ENCODE measurements at regions not wholly inside any gene's neighbourhood (a gene's known extent, or its start where the extent isn't known, plus 50 kb on each side); places are given as distances from the start of the nearest gene placed in this dataset.
"Not testable (repeated sequence)": the region's sequence is repeated elsewhere in the genome, so short reads cannot be mapped to it uniquely, and the experiment has no call there.

DNA sequence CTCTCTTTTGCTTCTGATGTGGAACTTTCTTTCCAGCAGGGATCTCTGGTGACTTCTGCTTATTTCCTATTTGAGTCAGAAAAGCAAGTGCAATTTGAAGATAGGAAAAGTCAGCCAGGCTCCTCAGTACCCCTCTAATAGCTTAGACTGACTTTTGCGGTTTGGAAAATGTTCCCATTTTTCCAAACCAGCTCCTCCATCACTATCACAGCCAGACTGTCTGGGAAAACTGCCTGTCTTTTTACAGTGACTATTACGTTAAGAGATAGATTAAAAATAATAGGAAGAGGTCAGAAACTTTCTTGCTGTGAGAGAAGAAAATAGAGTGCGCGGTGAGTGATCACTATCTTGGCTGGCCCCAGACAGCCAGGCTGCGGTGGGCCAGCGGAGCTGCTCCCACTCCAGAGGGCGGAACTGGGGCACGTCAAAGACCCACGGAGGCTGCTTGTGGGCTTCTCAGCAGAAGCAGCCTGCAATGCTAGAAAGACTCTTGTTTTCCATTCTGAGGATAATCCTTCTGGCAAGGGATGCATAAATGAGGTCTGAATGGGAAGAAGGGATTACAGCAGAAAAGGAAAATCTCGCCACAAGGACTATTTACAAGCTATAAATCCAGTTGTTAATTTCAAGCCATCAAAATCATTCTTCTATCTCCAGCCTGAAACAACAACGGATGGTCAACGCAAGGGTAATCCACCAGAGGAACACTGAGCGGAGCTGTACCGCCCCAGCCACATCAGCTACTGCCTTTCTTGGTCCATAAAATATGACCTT is 151.0 kb upstream of the MSX2 start:
- DNase-seq (ENCODE audit: low read depth in 1 of 2, low spot score in 1 of 2): no peak

DNA sequence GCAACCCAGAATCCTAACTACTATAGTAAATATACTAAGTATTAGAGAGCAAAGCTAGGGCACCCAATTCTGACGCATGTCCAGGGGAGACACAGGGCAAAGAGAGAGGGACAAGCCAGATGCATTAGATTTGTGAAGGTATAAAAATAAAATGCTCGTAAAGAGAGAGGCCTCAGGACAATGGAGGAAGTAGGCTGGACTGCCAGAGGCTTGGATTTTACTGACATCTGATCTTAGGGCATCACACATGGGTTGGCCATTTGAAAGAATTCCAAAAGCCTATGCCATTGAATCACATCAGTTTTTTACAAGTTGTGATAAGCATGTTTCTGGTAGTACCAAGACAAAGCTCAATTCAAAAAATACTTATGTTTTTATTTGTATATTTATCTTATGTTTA is 149.3 kb upstream of the MSX2 start:
- DNase-seq (ENCODE audit: low read depth in 1 of 2, low spot score in 1 of 2): no peak

DNA sequence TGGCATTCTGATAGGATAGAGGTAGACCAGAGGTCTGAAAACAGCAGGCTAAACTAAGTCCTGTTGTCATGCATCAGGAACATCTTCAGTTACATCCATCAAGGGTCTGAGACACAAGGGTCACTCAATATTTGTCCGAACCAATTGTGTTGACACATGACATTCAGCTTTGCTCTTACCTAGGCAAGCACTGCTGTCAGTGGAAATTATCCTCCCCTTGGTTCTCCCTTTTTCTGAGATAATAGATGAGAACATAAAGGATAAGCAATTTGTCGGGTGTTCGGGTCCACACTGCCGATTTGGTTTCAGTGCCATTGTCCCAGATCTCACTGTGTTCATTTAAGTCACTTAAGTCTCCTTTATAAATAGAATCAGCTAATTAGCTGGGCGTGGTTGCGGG is 148.3 kb upstream of the MSX2 start:
- DNase-seq (ENCODE audit: low read depth in 1 of 2, low spot score in 1 of 2): no peak

DNA sequence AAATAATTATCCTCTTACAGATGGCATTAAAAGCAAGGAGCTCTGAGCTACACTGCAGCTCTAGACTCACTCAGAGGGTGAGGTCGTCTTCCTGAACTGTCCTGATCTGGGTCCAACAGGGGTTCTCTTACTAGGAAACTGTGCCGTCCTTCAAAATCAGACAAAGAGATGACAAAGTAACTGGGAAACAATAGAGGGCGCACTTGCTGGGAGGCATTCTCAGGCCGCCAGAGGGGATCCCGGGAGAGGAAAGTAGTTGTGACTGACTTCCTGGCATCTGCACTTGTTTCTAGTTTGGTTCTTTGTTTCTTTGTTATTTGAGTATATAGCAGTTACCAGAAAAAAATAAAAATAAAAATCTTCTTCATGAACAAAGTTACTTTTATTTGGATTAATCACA is 142.9 kb upstream of the MSX2 start:
- DNase-seq (ENCODE audit: low read depth in 1 of 2, low spot score in 1 of 2): no peak

DNA sequence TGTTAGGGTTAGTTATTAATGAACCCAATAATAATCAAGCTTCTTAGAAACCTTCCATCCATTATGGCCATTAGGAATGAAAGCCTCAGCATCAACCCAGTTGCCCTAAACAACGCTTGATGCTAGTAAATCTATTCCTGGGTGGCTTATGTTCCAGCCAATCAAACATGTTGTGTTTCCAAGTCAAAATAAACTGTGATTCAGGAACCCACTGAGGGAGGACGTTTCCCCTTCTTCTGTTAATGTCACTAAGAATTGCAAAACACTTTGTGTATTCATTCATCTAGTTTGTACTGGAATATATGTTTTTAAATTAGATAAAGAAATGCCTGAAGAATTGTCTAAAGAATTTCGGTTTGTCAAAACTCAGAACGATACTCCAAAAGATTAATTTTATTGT is 142.5 kb upstream of the MSX2 start:
- no peak for DNase-seq (ENCODE audit: low read depth in 1 of 2, low spot score in 1 of 2)

DNA sequence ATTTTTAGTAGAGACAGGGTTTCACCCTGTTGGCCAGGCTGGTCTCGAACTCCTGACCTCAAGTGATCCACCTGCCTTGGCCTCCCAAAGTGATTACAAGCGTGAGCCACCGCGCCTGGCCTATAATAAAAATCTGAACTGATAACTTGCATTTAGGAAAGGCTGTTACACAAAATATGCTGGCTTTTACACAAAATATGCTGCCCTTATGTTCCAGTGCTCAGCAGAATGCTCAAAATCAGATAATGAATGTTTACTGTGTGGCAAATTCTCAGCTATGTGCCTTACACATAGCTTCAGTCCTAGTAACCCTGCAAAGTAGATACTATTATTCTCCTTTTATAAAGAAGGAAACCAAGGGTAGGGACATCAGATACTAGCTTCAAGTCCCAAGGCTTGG is 141.3 kb upstream of the MSX2 start:
- DNase-seq (ENCODE audit: low read depth in 1 of 2, low spot score in 1 of 2): no peak

DNA sequence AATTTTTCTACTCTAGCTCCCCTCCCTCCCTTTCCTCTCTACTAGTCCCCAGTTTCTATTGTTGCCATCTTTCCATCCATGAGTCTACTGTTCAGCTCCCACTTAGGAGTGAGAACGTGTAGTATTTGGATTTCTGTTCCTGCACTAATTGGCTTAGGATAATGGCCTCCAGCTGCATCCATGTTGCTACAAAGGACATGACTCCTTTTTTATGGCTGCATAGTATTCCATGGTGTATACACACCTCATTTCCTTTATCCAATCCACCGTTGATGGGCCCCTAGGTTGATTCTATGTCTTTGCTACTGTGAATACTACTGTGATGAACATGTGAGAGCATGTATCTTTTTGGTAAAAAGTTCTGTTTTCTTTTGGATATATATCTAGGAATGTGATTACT is 138.9 kb upstream of the MSX2 start:
- DNase-seq (ENCODE audit: low read depth in 1 of 2, low spot score in 1 of 2): no peak

DNA sequence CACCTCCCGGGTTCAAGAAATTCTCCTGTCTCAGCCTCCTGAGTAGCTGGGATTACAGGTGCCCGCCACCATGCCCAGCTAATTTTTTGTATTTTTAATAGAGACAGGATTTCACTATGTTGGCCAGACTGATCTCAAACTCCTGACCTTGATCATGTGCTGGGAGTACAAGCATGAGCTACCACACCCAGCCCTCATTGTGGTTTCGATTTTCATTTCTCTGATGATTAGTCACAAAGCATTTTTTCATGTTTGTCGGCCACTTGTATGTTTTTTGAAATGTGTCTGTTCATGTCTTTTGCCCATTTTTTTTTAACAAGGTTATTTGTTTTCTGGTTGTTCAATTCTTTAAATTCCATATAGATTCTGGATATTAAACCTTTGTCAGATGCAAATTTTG is 138.2 kb upstream of the MSX2 start:
- DNase-seq (ENCODE audit: low read depth in 1 of 2, low spot score in 1 of 2): not testable (repeated sequence)

DNA sequence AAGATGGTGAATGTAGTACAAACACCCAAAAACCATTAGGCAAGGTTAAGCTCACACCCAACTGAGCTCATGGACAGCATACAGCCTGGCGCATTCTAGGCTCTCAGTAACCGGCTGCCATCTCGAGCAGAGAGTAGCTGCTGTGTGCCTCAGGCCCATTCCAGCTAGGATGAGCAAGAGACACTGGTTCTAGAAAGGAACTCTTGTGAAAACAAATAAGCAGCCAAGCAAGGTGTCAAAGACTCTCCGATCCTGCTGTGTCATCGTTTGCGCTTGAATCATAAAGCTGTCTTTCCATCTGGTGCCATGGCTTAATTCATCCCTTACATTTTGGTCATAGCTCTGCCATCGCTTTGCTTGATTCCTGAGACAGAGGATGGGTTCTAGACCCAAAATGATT is 135.4 kb upstream of the MSX2 start:
- no peak for DNase-seq (ENCODE audit: low read depth in 1 of 2, low spot score in 1 of 2)

DNA sequence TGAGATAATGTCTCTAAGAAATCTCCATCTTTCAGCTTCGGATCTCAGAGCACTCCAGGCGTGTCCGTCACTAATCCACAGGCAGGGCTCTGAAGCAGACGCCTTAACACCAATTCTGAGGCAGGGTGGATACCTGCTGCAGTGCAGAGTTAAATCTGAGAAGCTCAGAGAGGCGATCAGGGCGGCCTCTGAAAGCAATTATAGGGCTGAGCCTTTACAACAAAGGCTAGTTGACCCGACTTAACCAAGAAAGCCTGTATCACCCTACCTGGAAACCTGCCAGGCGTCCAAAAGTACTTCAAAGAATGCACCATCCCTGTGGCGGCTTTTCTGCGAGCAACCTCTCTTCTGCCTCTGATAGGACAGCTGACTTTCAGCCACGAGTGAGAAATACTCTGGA is 134.8 kb upstream of the MSX2 start:
- DNase-seq (ENCODE audit: low read depth in 1 of 2, low spot score in 1 of 2): no peak

DNA sequence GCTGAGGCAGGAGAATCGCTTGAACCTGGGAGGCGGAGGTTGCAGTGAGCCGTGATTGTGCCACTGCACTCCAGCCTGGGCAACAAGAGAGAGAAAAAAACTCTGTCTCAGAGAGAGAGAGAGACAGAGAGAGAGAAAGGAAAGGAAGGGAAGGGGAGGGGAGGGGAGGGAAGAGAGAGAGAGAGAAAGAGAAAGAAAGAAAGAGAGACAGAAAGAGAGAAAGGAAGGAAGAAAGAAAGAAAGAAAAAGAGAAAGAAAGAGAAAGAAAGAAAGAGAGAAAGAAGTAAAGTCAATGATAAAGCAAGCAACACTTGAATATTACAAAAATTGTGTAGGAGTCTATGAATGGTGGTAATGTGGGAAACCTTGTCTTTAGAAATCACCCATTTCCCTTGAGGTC is 133.6 kb upstream of the MSX2 start:
- DNase-seq (ENCODE audit: low read depth in 1 of 2, low spot score in 1 of 2): no peak

DNA sequence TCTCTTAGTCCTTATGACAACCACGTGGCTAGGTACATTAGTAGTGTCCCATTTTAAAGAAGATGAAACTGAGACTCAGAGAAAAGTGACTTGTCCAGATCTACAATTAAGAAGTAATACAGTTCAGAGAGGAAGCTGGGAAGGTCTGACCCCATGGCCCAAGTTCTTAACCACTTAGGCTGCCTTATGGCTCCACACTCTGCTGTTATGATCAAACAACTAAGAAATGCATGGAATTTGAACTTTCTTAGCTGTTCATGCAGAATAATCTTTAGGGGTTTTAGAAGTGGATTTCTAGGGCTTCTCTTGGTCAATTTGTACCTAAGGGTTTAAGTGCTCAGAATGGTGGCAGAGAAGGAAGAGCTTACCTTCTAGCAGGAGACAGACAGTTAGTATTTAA is 128.0 kb upstream of the MSX2 start:
- no peak for DNase-seq (ENCODE audit: low read depth in 1 of 2, low spot score in 1 of 2)

DNA sequence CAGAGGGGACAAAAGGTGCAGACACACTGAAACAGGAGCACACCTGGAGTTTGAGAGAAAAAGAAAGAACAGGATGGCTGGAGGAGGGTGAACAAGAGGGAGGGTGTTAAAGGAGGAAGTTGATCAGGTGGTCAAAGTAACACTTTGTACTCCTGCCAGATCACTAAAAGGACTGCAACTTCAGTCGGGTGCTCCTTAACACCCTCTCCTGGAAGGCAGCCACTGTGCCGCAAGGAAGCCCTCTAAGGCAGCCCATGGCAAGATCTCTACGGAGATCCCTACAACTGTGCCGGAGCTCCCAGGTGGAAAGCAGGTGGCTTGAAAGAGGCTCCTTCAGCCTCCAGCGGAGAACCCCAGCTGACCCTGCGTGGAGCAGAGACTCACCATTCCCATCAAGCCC is 124.4 kb upstream of the MSX2 start:
- no peak for DNase-seq (ENCODE audit: low read depth in 1 of 2, low spot score in 1 of 2)

DNA sequence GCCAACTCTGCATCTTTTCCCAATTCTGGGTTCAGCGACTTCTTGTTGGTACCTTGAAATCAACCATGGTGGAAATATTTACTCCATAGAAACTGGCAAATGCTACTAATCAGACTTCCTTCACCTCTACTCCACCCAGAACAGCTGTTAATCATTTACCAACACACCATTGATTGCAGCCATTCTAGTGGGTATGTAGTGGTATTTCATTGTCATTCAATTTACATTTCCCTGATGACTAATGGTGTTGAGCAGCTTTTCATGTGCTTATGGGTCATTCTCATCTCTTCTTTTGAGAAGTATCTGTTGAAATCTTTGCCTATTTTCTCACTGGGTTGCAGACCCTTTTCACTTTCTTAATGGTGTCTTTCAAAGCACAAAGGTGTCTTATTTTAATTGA is 122.4 kb upstream of the MSX2 start:
- no peak for DNase-seq (ENCODE audit: low read depth in 1 of 2, low spot score in 1 of 2)

DNA sequence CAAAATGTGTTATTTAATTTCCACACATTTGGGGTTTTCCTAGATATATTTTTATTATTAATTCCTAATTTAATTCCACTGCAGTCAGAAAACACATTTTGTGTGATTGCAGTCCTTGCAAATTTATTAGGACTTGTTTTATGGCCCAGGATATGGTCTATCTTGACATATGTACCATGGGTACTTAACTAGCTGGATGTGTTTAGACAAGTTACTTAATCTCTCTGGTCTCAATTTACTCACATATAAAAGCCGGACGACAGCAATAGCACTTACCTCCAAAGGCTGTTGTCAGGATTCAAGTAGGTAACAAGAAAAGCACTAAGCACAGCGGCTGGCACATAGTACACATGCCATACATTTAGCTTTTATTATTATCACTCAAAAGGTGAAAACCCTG is 118.2 kb upstream of the MSX2 start:
- no peak for DNase-seq (ENCODE audit: low read depth in 1 of 2, low spot score in 1 of 2)

DNA sequence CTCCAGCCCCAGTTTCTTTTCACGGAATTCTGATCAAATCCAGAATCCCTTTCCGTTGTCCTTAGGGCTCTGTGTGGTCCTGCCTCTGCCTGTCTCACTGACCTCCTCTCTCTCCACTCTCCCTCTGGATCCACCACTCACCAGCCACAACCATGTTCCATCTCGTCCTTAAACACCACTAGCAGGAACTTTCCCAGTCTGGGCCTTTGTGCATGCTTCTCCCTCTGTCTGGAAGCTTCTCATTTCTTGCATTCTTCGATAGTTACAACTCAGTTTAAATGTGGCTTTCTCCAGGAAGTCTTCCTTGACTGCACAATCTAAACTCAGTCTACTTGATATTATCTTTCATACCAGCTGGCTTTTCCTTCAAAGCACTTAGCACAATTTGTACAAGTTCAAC is 117.7 kb upstream of the MSX2 start:
- DNase-seq (ENCODE audit: low read depth in 1 of 2, low spot score in 1 of 2): no peak

DNA sequence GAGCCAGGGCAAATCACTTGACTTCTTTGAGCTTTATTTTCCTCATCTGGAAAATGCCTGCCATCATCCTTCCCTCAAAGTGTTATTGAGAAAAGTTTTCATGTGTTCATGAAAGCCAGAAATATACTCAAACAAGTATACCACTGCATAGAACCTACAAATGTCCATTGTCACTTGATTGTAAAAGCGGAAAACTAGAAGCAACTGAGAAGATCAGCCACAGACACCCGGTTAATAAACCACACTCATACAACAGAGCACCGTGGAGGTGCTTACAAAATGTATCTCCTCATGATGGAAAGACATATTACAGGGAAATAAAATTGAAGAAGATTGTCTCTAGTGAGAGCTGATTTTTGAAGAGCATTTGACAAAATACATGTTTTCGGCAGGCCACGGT is 117.2 kb upstream of the MSX2 start:
- DNase-seq (ENCODE audit: low read depth in 1 of 2, low spot score in 1 of 2): no peak

DNA sequence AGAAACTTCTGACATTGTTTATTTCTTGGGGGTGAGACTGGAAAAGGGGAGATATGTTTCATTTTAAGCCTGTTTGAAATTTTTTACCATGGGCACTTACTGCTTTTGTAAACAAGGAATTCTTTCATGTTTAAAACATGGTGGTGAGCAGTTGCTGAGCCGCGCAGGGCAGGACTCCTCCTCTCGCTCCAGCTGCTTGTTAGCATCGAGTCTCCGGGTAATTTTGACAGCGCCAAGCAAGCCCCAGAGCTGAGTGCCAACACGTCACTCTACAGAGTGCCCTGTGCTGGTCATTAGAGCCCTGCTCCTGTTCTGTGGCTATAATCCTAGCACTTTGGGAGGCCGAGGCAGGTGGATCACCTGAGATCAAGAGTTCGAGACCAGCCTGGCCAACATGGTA is 116.5 kb upstream of the MSX2 start:
- DNase-seq (ENCODE audit: low read depth in 1 of 2, low spot score in 1 of 2): no peak

DNA sequence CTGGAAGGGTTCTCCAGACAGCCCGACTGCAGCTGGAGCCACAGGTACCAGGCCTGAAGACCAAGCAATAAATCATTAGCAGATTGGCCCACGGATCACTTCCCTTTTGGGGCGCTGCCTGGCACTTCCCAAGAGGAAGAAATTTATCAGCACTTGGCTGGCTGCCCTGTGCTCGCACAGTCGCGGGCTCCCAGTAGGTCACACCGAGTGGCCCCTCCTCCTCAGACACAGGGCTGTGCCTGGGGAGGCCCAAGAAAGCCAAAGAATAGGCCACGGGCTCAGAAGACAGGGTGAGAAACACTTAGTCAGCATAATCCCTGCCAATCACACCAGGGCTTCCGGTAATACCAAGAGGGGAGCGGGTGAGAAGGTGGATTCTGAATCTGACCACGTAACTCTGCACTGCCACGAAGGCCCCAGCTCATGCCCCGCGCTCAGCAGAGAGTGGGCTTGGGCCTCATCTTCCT is 115.7 kb upstream of the MSX2 start:
- no peak for DNase-seq (ENCODE audit: low read depth in 1 of 2, low spot score in 1 of 2)

DNA sequence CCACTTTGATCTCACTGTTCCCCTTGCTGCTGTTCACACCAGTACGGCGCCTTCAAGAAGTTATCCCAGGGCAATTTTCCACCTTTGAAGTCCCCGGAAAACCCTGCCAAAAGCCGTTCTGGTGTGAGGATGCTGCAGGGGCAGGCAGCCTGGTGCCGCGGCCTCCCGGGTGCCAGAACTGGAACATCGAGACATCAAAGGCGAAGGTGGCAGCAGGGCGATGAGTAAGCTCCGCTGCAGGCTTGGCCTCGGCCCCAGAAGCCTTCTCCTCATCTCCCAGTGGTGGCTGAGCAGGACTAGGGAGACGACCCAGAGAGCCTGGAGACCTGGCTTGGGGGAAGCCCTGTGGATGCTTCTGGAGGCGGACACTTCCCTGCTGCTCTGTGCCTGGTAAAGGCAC is 115.3 kb upstream of the MSX2 start:
- no peak for DNase-seq (ENCODE audit: low read depth in 1 of 2, low spot score in 1 of 2)

DNA sequence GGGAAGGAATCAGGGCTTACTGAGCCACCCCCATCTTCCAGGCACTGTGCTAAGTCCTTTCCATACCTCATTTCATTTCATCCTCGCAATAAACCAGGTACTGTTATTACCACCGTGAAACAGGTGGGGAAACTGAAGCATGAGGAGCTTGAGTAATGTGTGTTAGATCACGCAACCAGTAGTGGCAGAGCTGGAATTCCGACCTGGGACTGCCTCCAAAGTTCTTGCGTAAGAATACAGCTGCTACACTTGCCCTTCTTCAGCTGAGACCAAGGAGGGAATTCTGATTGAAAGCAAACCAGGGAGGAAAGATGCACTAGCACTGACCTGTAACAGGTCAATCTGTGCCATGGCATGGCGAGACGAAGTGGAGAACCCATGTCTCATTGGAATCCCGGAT is 113.4 kb upstream of the MSX2 start:
- DNase-seq (ENCODE audit: low read depth in 1 of 2, low spot score in 1 of 2): no peak

DNA sequence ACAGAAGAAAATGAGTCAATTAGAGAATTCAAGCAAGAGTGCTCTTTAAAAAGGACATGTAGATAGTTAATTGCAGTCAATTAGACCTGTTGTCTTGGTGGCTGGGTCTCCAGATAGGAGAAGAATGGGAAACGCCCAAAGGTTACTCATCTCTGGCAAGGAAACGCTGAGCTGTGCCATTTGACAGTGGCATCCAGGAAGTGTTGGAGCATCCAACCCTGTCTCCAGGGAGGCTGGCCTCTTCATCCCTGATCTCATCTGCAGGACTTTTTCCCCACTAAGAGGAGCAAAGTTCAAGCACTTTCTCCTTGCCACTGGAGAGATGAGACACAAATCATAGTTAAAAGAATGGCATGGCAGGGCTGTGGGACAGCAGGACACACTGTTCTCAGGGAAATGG is 111.7 kb upstream of the MSX2 start:
- DNase-seq (ENCODE audit: low read depth in 1 of 2, low spot score in 1 of 2): no peak

DNA sequence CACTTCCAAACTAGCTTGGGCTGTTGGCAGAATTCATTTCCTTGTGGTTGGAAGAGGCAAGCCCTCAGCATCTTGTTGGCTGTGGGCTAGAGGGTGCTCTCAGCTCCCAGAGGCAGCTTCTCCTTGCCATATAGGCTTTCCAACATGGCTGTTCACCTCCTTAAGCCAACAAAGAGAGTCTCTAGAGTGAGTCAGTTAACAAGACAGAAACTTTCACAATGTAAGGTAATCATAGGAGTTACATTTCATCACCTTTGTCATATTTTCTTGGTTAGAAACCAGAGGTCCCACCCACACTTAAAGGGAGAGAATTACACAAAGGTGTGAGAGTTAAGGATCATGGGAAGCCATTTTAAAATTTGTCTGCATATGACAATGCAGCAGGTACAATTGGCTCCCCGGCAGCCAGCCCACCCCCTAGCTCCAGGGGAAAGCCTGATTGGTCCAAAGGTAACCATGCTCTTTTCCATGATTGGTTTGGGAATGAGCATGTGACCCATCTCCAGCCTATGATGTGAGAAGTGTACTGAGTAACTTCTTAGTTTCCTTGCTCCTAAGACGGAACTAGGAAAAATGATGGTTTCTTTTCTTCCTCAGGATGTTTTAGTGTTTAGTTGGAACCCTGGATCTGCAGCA is 109.8 kb upstream of the MSX2 start:
- no peak for DNase-seq (ENCODE audit: low read depth in 1 of 2, low spot score in 1 of 2)

All from stimulated activated CD4-positive, alpha-beta T cell treated with anti-CD3 and anti-CD28 coated beads, Interleukin-15, amount 100 ng/mL, for 1 hour (primary cell).